MCF 10A (cell line): ENCODE measurements at regions not wholly inside any gene's neighbourhood (a gene's known extent, or its start where the extent isn't known, plus 50 kb on each side); places are given as distances from the start of the nearest gene placed in this dataset.

Experiments
- BruUV-seq: library from RNA; stranded (reverse); fragments of 400-500 nt; replicated peaks from 2 replicates; lab custom pipeline; 2021; lab: Mats Ljungman, UMichigan
- CTCF ChIA-PET: fragments of 300-600 bp; sonication (Branson Sonifier 250); formaldehyde crosslinking; extraction: SDS; loops from one replicate; lab custom pipeline; 2021; ENCODE audit warnings: antibody characterized with exemption, inconsistent platforms; lab: Yijun Ruan, JAX
- POLR2A ChIA-PET: fragments of 300-600, 350-650 bp; sonication (Branson Sonifier 250); formaldehyde crosslinking; extraction: SDS; loops from one replicate; lab custom pipeline; 2020; ENCODE audit warnings: antibody characterized with exemption, inconsistent platforms; lab: Yijun Ruan, JAX
- DNase-seq: peaks from one replicate; pipeline ENCODE4 v3.0.0-alpha.2; 2018; ENCODE audit not compliant: unreplicated experiment
- H3K27ac Mint-ChIP-seq: one replicate; pipeline ENCODE4 v1.8.0; 2022; ENCODE audit warnings: mild to moderate bottlenecking, low read depth, mixed read lengths; ENCODE audit not compliant: unreplicated experiment
- H3K27me3 Mint-ChIP-seq: one replicate; pipeline ENCODE4 v1.8.0; 2022; ENCODE audit warnings: mixed read lengths; ENCODE audit not compliant: insufficient read depth, unreplicated experiment
- H3K36me3 Mint-ChIP-seq: one replicate; pipeline ENCODE4 v1.8.0; 2022; ENCODE audit warnings: mild to moderate bottlenecking, moderate library complexity, mixed read lengths; ENCODE audit not compliant: insufficient read depth, unreplicated experiment
- H3K4me1 Mint-ChIP-seq: one replicate; pipeline ENCODE4 v1.8.0; 2022; ENCODE audit warnings: mixed read lengths; ENCODE audit not compliant: insufficient read depth, unreplicated experiment
- H3K4me3 Mint-ChIP-seq: one replicate; pipeline ENCODE4 v1.8.0; 2022; ENCODE audit warnings: mild to moderate bottlenecking, moderate library complexity, mixed read lengths; ENCODE audit not compliant: unreplicated experiment
- H3K9me3 Mint-ChIP-seq: one replicate; pipeline ENCODE4 v1.8.0; 2022; ENCODE audit warnings: mixed read lengths; ENCODE audit not compliant: unreplicated experiment
- CTCF ChIP-seq: fragments of 200-600 bp; IDR thresholded peaks from one replicate; pipeline ENCODE4 v1.8.0; 2022; ENCODE audit warnings: antibody characterized with exemption, mild to moderate bottlenecking; ENCODE audit not compliant: unreplicated experiment
- intact Hi-C: fragments of 100-400 bp; cut with micrococcal nuclease; formaldehyde crosslinking; loops from 2 replicates; pipeline ENCODE4 v1.14.1; 2022

DNA sequence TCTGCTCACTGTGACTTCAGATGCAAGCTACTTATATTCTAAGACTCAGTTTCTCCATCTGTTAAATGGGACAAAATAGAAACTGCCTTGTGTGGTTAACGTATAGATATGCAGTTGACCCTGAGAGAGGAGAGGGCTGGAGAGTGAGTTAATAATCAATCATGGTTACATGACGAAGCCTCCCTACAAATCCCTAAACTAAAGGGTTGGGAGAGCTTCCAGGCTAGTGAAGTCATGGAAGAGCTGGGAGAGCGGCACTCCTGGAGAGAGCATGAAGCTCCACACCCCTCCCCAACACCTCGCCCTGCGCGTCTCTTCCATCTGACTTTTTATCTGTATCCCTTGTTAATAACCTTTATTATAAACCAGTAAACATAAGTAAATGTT lies 138.5 kb upstream of the FAM9B start:
- no peak for DNase-seq
- Mint-ChIP-seq H3K9me3 (no peaks in the 10 kb centered on the region), H3K4me3 (no peak overlapping the region), H3K27ac (no peak overlapping the region), H3K36me3 (no peaks in the 10 kb centered on the region), H3K27me3 (no peaks in the 10 kb centered on the region), H3K4me1 (no peaks in the 10 kb centered on the region)
- no peak for TF ChIP-seq CTCF
- BruUV-seq: no TSS peak
- intact Hi-C loops: no loop called here
- ChIA-PET POLR2A (no interaction called here), CTCF (no interaction called here)

DNA sequence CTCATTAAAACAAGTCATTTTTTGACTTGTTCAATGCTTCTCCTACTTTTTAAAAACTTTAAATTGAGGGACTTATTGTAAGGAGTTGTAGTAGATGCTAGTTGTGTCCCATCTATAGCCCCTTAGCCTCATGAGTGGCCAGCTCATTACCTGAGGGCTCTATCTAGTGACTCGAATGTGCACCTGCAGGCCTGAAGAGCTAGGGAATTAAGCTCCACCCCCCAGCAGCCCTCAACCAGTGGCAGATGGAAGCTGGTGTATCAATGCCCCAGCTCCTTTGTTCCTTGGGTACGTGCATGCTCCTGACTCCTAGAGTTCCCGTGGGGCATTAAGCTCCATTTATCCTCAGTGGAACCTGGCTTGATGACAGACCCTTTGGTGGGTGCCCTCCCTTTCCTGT lies 146.7 kb upstream of the FAM9B start:
- intact Hi-C loops: no loop called here
- ChIA-PET CTCF (no interaction called here), POLR2A (no interaction called here)
- no peak overlapping the region for H3K27ac Mint-ChIP-seq
- BruUV-seq: no TSS peak
- H3K36me3 Mint-ChIP-seq: no peaks in the 10 kb centered on the region
- no peak for TF ChIP-seq CTCF
- peaks cover 8% of the 10 kb centered on the region for H3K9me3 Mint-ChIP-seq
- H3K27me3 Mint-ChIP-seq: no peaks in the 10 kb centered on the region
- DNase-seq: no peak
- H3K4me1 Mint-ChIP-seq: peaks cover 8% of the 10 kb centered on the region
- no peak overlapping the region for H3K4me3 Mint-ChIP-seq

- intact Hi-C loops: no loop called here
- CTCF ChIA-PET: no interaction called here
- POLR2A ChIA-PET: no interaction called here
- TF ChIP-seq CTCF: no peak
- peaks cover 8% of the 10 kb centered on the region for H3K4me1 Mint-ChIP-seq
- no peak overlapping the region for H3K27ac Mint-ChIP-seq
- DNase-seq: no peak
- no peaks in the 10 kb centered on the region for H3K36me3 Mint-ChIP-seq
- H3K27me3 Mint-ChIP-seq: no peaks in the 10 kb centered on the region
- peaks cover 8% of the 10 kb centered on the region for H3K9me3 Mint-ChIP-seq
- no TSS peak for BruUV-seq
- H3K4me3 Mint-ChIP-seq: no peak overlapping the region
Observed at GRCh38 chrX:9182041-9182440, 148.1 kb upstream of the FAM9B start.

GRCh38 chrX:9183481-9183880 lies 149.6 kb upstream of the FAM9B start:
- peaks cover 8% of the 10 kb centered on the region for H3K4me1 Mint-ChIP-seq
- no peak overlapping the region for H3K4me3 Mint-ChIP-seq
- intact Hi-C loops: no loop called here
- no peak for DNase-seq
- H3K27me3 Mint-ChIP-seq: no peaks in the 10 kb centered on the region
- ChIA-PET POLR2A (interaction anchor here (1.4 kb wide), 1 partner anchor 19 kb away, joined by 3 read pairs; no protein-coding TSS in a partner anchor), CTCF (interaction anchor here (0.6 kb wide), 1 partner anchor 406 kb away, joined by 3 read pairs; no protein-coding TSS in a partner anchor)
- H3K36me3 Mint-ChIP-seq: no peaks in the 10 kb centered on the region
- H3K9me3 Mint-ChIP-seq: peaks cover 8% of the 10 kb centered on the region
- no TSS peak for BruUV-seq
- TF ChIP-seq CTCF: no peak
- no peak overlapping the region for H3K27ac Mint-ChIP-seq
